Loucy (cell line): ENCODE measurements at regions not wholly inside any gene's neighbourhood (a gene's known extent, or its start where the extent isn't known, plus 50 kb on each side); places are given as distances from the start of the nearest gene placed in this dataset.

Source experiments
- H2AFZ ChIP-seq: fragments of 200-600 bp; sonication (generic); 2 replicates; pipeline ENCODE4 v1.6.0; 2016; ENCODE audit warnings: antibody characterized with exemption, mild to moderate bottlenecking, low read length, moderate library complexity
- H3F3A ChIP-seq: fragments of 200-600 bp; 2 replicates; pipeline ENCODE4 v1.6.0; 2016; ENCODE audit warnings: antibody characterized with exemption, low read depth, mild to moderate bottlenecking
- H3K27me3 ChIP-seq: fragments of 200-600 bp; sonication (generic); 2 replicates; pipeline ENCODE4 v1.6.1; 2014; ENCODE audit warnings: low read length, mild to moderate bottlenecking; ENCODE audit not compliant: insufficient read depth, poor library complexity, severe bottlenecking
- H3K36me3 ChIP-seq: fragments of 200-600 bp; sonication (generic); 2 replicates; pipeline ENCODE4 v1.6.1; 2016; ENCODE audit warnings: low read length; ENCODE audit not compliant: insufficient read depth
- H3K4me1 ChIP-seq: fragments of 200-600 bp; sonication (generic); 2 replicates; pipeline ENCODE4 v1.5.1; 2014; ENCODE audit warnings: low read length, mild to moderate bottlenecking; ENCODE audit not compliant: insufficient read depth, poor library complexity, severe bottlenecking
- H3K4me2 ChIP-seq: fragments of 200-600 bp; sonication (generic); 2 replicates; pipeline ENCODE4 v1.6.0; 2014; ENCODE audit warnings: antibody characterized with exemption, low read length, low read depth, mild to moderate bottlenecking; ENCODE audit not compliant: poor library complexity, severe bottlenecking
- H3K4me3 ChIP-seq: fragments of 200-600 bp; sonication (generic); 2 replicates; pipeline ENCODE4 v1.5.1; 2014; ENCODE audit warnings: low read length, mild to moderate bottlenecking, mixed read lengths; ENCODE audit not compliant: poor library complexity, severe bottlenecking
- H3K79me2 ChIP-seq: fragments of 200-600 bp; sonication (generic); 2 replicates; pipeline ENCODE4 v1.6.1; 2014; ENCODE audit warnings: low read length; ENCODE audit not compliant: insufficient read depth
- H3K9ac ChIP-seq: fragments of 200-600 bp; sonication (generic); 2 replicates; pipeline ENCODE4 v1.6.0; 2014; ENCODE audit warnings: mild to moderate bottlenecking, low read depth, low read length, moderate library complexity; ENCODE audit not compliant: poor library complexity, severe bottlenecking
- H3K9me2 ChIP-seq: fragments of 200-600 bp; sonication (generic); replicated peaks from 2 replicates; pipeline ENCODE4 v1.6.1; 2016; ENCODE audit warnings: low read depth, low read length, mixed read lengths
- H3K9me3 ChIP-seq: fragments of 200-600 bp; sonication (generic); 2 replicates; pipeline ENCODE4 v1.6.1; 2014; ENCODE audit warnings: mild to moderate bottlenecking, antibody characterized with exemption, low read length, low read depth; ENCODE audit not compliant: insufficient read depth
- H4K20me1 ChIP-seq: fragments of 200-600 bp; sonication (generic); 2 replicates; pipeline ENCODE4 v1.6.0; 2014; ENCODE audit warnings: antibody characterized with exemption, low read length, mild to moderate bottlenecking; ENCODE audit not compliant: insufficient read depth, poor library complexity, severe bottlenecking
- EZH2phosphoT487 ChIP-seq: fragments of 200-600 bp; IDR thresholded peaks from 2 replicates; pipeline ENCODE4 v1.6.1; 2018; ENCODE audit warnings: antibody characterized with exemption, mild to moderate bottlenecking, moderate library complexity, borderline replicate concordance
- TF ChIP-seq, protein P1 (sequence below): fragments of 200-600 bp; sonication (generic); conservative IDR thresholded peaks from 2 replicates; pipeline ENCODE4 v1.5.1; 2014; ENCODE audit warnings: mild to moderate bottlenecking, antibody characterized with exemption, low read length

DNA sequence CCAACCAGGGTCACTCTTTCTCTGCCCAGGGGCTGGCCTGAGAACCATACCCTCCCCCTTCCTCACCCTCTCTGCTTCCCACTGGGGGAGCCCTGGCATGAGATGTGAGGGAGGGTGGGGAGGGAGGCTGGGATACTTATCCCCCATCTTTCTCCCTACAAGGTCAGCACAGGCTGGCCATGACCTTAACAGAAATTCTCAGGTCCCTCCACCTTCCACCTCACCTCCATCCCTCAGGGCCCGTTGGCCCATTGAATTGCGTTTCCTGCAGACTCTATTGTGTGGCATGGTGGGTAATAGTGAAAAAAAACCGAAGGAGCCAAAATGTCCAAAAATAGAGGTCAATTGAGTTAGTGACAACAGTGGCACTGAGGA lies 159.5 kb downstream of the OR4M2 start:
- TF ChIP-seq, protein P1, sequence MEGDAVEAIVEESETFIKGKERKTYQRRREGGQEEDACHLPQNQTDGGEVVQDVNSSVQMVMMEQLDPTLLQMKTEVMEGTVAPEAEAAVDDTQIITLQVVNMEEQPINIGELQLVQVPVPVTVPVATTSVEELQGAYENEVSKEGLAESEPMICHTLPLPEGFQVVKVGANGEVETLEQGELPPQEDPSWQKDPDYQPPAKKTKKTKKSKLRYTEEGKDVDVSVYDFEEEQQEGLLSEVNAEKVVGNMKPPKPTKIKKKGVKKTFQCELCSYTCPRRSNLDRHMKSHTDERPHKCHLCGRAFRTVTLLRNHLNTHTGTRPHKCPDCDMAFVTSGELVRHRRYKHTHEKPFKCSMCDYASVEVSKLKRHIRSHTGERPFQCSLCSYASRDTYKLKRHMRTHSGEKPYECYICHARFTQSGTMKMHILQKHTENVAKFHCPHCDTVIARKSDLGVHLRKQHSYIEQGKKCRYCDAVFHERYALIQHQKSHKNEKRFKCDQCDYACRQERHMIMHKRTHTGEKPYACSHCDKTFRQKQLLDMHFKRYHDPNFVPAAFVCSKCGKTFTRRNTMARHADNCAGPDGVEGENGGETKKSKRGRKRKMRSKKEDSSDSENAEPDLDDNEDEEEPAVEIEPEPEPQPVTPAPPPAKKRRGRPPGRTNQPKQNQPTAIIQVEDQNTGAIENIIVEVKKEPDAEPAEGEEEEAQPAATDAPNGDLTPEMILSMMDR: no peak
- TF ChIP-seq EZH2phosphoT487: no peak
- Histone ChIP-seq H3F3A (no peaks in the 10 kb centered on the region), H3K9ac (no peak overlapping the region), H3K4me1 (no peaks in the 10 kb centered on the region), H2AFZ (no peak overlapping the region), H3K4me3 (no peak overlapping the region), H3K9me2 (no peaks in the 10 kb centered on the region), H3K27me3 (no peaks in the 10 kb centered on the region), H3K36me3 (no peaks in the 10 kb centered on the region), H4K20me1 (no peaks in the 10 kb centered on the region), H3K9me3 (no peaks in the 10 kb centered on the region), H3K4me2 (no peak overlapping the region), H3K79me2 (no peaks in the 10 kb centered on the region)

DNA sequence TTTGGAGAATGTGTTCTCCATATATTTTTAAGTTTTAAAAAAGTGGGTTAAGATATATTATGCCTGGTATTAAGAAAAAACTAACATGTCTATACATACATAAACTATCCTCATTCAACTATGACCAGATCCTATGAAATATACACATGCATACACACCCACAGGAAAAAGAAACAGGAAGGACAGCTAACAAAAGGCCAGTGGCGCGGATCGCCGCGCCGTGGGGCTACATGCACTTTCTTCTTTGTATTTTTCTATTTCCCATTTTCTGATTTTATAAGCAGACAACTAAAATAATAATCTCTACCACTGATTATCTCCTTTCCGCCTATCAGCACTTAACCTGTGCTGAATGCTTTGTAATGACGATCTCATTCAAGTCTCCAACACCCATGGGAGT lies 160.1 kb downstream of the OR4M2 start:
- H4K20me1 ChIP-seq: no peaks in the 10 kb centered on the region
- no peaks in the 10 kb centered on the region for H3K79me2 ChIP-seq
- no peak overlapping the region for H3K4me2 ChIP-seq
- no peak overlapping the region for H3K4me3 ChIP-seq
- no peak overlapping the region for H3K9ac ChIP-seq
- no peaks in the 10 kb centered on the region for H3K9me2 ChIP-seq
- TF ChIP-seq, protein P1: no peak
- no peak overlapping the region for H2AFZ ChIP-seq
- H3K9me3 ChIP-seq: no peaks in the 10 kb centered on the region
- H3F3A ChIP-seq: no peaks in the 10 kb centered on the region
- H3K4me1 ChIP-seq: no peaks in the 10 kb centered on the region
- H3K27me3 ChIP-seq: no peaks in the 10 kb centered on the region
- no peaks in the 10 kb centered on the region for H3K36me3 ChIP-seq

GRCh38 chr15:22240986-22241385 lies 160.7 kb downstream of the OR4M2 start:
- H3K4me2 ChIP-seq: no peak overlapping the region
- no peaks in the 10 kb centered on the region for H3K79me2 ChIP-seq
- no peaks in the 10 kb centered on the region for H3K9me2 ChIP-seq
- no peaks in the 10 kb centered on the region for H4K20me1 ChIP-seq
- TF ChIP-seq EZH2phosphoT487: no peak
- TF ChIP-seq, protein P1: no peak
- H3F3A ChIP-seq: no peaks in the 10 kb centered on the region
- H3K4me3 ChIP-seq: no peak overlapping the region
- H3K9me3 ChIP-seq: no peaks in the 10 kb centered on the region
- H3K4me1 ChIP-seq: no peaks in the 10 kb centered on the region
- H3K36me3 ChIP-seq: no peaks in the 10 kb centered on the region
- no peaks in the 10 kb centered on the region for H3K27me3 ChIP-seq
- no peak overlapping the region for H3K9ac ChIP-seq
- H2AFZ ChIP-seq: no peak overlapping the region
